22Rv1 (cell line): ENCODE measurements at regions not wholly inside any gene's neighbourhood (a gene's known extent, or its start where the extent isn't known, plus 50 kb on each side); places are given as distances from the start of the nearest gene placed in this dataset.

ENCODE experiments used
- H3K27ac ChIP-seq: fragments of 450-650 bp; 2 replicates; pipeline ENCODE4 v1.5.1; 2017
- ZFX ChIP-seq: fragments of 450-650 bp; IDR thresholded peaks from 2 replicates; pipeline ENCODE4 v1.6.1; 2017; ENCODE audit warnings: antibody characterized with exemption, borderline replicate concordance
- TF ChIP-seq, protein P1 (sequence below): fragments of 450-650 bp; IDR thresholded peaks from 2 replicates; pipeline ENCODE4 v1.5.1; 2017; ENCODE audit warnings: mild to moderate bottlenecking

DNA sequence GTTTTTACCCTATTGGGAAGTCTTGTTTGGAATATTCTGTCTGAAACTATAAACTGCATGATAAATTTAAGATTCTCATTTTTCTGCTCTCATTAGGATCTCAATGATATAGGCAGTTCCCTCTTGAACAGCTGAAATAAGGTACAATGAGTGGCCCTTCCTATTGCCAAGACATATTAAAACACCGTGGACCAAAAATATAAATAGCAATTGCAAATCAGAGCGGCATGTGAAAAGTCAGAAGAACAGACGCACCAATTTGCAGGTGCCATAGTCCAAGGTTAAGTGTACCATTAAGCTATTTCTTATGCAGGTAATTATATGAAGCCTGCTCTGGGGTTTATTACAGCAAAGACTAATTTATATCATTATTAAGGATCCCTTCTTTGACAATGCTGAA, 920.8 kb upstream of the CELF2 start:
- TF ChIP-seq, protein P1, sequence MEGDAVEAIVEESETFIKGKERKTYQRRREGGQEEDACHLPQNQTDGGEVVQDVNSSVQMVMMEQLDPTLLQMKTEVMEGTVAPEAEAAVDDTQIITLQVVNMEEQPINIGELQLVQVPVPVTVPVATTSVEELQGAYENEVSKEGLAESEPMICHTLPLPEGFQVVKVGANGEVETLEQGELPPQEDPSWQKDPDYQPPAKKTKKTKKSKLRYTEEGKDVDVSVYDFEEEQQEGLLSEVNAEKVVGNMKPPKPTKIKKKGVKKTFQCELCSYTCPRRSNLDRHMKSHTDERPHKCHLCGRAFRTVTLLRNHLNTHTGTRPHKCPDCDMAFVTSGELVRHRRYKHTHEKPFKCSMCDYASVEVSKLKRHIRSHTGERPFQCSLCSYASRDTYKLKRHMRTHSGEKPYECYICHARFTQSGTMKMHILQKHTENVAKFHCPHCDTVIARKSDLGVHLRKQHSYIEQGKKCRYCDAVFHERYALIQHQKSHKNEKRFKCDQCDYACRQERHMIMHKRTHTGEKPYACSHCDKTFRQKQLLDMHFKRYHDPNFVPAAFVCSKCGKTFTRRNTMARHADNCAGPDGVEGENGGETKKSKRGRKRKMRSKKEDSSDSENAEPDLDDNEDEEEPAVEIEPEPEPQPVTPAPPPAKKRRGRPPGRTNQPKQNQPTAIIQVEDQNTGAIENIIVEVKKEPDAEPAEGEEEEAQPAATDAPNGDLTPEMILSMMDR: no peak
- no peak for TF ChIP-seq ZFX
- no peak overlapping the region for H3K27ac ChIP-seq

DNA sequence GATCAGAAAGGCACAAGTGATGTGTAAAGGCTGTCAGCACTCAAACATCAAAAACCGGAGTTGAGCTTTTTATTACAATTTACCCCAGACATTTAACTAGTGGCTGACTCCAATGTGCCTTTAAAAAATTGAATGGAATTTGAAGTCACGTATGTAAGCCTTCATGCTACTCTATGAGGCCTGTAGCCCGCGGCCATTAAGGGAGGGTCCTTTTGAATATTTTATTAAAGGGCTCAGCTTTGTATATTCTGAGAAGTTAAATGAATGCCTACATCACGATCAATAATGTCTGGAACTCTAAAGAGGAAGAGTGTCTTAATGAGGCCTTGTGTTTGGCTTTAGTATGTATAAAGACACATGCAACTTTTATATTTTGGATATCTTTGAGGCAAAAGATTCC, 916.6 kb upstream of the CELF2 start:
- TF ChIP-seq, protein P1: no peak
- no peak for TF ChIP-seq ZFX
- H3K27ac ChIP-seq: no peak overlapping the region

DNA sequence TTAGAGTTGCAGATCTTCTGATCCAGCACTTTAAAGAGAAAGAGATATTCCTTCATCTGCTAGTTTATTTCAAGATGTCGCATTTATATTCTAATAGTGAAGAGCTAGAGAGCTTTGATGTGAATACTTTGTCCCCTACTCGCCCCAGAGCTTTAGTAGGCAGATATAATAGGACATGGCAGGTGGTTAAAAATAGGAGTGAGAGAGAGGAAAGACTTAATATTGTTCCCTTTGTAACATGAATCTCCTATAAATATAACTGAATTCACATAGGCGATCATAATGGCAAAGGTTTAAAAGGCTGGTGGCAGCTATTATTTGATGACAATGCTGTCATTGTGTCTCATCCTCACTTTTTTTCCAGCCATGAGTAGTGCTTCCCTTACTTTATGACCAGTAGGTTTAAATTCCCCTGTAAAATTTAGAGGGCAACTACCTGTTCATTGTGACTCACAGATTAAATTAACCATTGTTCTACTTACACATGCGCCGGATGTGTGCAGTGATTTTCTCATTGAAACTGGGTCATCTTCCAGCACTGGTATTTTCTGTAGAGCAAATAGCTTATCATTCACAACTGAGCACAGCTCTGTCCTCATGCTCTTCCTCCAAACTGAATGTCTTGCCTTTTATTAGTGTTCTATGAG, 906.7 kb upstream of the CELF2 start:
- TF ChIP-seq, protein P1: no peak
- TF ChIP-seq ZFX: no peak

GRCh38 chr10:10118131-10118530, 899.5 kb upstream of the CELF2 start:
- no peak overlapping the region for H3K27ac ChIP-seq
- TF ChIP-seq, protein P1: no peak
- TF ChIP-seq ZFX: no peak

More for the DNA sequence above, 906.7 kb upstream of the CELF2 start:
- H3K27ac ChIP-seq: no peak overlapping the region

DNA sequence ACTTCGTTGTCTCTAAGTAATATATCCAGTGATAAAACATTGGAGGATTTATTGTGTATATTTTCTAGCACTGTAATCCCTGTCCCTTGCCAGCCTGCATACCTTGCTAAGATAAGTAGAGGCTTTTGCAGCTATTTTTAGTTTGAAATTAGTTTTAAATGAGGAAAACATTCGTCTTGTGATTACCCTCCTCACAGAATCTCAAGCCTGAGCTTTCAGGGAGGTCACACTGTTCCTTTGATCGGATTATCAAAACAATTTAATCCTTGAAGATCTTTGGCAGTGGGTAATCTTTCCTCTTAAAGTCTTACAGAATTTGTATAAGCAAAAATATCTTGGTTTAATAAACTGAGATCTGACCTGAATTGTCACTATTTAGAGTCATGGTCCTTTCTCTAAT, 897.0 kb upstream of the CELF2 start:
- no peak overlapping the region for H3K27ac ChIP-seq
- TF ChIP-seq, protein P1: no peak
- TF ChIP-seq ZFX: no peak

DNA sequence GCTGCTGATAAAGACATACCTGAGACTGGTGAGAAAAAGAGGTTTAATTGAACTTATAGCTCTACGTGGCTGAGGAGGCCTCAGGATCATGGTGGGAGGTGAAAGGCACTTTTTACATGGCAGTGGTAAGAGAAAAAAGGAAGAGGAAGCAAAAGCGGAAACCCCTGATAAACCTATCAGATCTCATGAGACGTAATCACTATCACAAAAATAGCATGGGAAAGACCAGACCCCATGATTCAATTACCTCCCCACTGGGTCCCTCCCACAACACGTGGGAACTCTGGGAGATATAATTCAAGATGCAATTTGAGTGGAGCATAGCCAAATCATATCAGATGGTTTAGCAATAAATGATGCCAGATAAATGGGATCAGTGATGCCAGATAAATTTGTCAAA, 892.0 kb upstream of the CELF2 start:
- H3K27ac ChIP-seq: no peak overlapping the region
- no peak for TF ChIP-seq ZFX
- TF ChIP-seq, protein P1: no peak

- no peak overlapping the region for H3K27ac ChIP-seq
- no peak for TF ChIP-seq ZFX
- TF ChIP-seq, protein P1: no peak
These were observed 891.5 kb upstream of the CELF2 start for GRCh38 chr10:10126218-10126617.
